Testis (tissue), 2 donors: ENCODE measurements at regions not wholly inside any gene's neighbourhood (a gene's known extent, or its start where the extent isn't known, plus 50 kb on each side); places are given as distances from the start of the nearest gene placed in this dataset.

Experiments
- DNase-seq: peaks from one replicate; pipeline ENCODE4 v3.0.0-alpha.2; 2019
- H3K27ac ChIP-seq, 2 donors: fragments of 200-600 bp; sonication (generic); one replicate each; pipeline ENCODE4 v1.5.1; 2019
- H3K27me3 ChIP-seq: fragments of 200-600 bp; sonication (generic); one replicate; pipeline ENCODE4 v1.5.1; 2019
- H3K36me3 ChIP-seq: fragments of 200-600 bp; sonication (generic); one replicate; pipeline ENCODE4 v1.5.1; 2017; ENCODE audit warnings: low read depth; ENCODE audit errors: missing control alignments
- H3K4me1 ChIP-seq: fragments of 200-600 bp; sonication (generic); one replicate; pipeline ENCODE4 v1.5.1; 2019
- H3K4me3 ChIP-seq, 2 donors: fragments of 200-600 bp; sonication (generic); one replicate each; pipeline ENCODE4 v1.5.1; 2017 to 2019
- H3K9me3 ChIP-seq: fragments of 200-600 bp; sonication (generic); one replicate; pipeline ENCODE4 v1.5.1; 2017
- CTCF ChIP-seq, 3 experiments: fragments of 450-650 bp in 2 of 3; fragments of 200-600 bp in 1 of 3; sonication (generic) in 1 of 3; IDR thresholded peaks; one replicate each; pipeline ENCODE4 v1.5.1; 2016 to 2019; ENCODE audit warnings: antibody characterized with exemption in 3 of 3, mild to moderate bottlenecking in 2 of 3, moderate library complexity in 1 of 3
- POLR2A ChIP-seq: fragments of 450-650 bp; IDR thresholded peaks from one replicate; pipeline ENCODE4 v1.6.1; 2017; ENCODE audit warnings: antibody characterized with exemption, mild to moderate bottlenecking, moderate library complexity
- WGBS, 2 donors: methylation state at CpG; one replicate each; pipeline ENCODE4 v1.1.5; 2018; 5-methylcytosine and 5-hydroxymethylcytosine counted together
- intact Hi-C: fragments of 100-400 bp; cut with DNase I; formaldehyde crosslinking; loops from one replicate; pipeline ENCODE4 v1.15.1; 2023; ENCODE audit warnings: low total_unique reads

GRCh38 chr1:38175121-38175520 is 128.5 kb upstream of the POU3F1 start:
- Histone ChIP-seq H3K27ac (no peak overlapping the region), H3K4me3 (no peak overlapping the region), H3K4me1 (no peaks in the 10 kb centered on the region), H3K27me3 (no peaks in the 10 kb centered on the region), H3K36me3 (no peaks in the 10 kb centered on the region), H3K9me3 (no peaks in the 10 kb centered on the region)
- 84 to 87% methylated on average over 9 of the region's 9 CpGs for WGBS, 2 donors
- no peak for TF ChIP-seq POLR2A
- TF ChIP-seq CTCF (IDR thresholded peaks at IDR 0.05), result no peak
- no peak for DNase-seq
- intact Hi-C loops, result no loop called here

GRCh38 chr1:38173848-38174247 is 127.3 kb upstream of the POU3F1 start:
- H3K4me3 ChIP-seq, result no peak overlapping the region
- 79 to 86% methylated on average over 5 of the region's 5 CpGs for WGBS, 2 donors
- no peaks in the 10 kb centered on the region for H3K9me3 ChIP-seq
- TF ChIP-seq CTCF (IDR thresholded peaks at IDR 0.05), result no peak
- TF ChIP-seq POLR2A, result no peak
- no peak for DNase-seq
- no peaks in the 10 kb centered on the region for H3K4me1 ChIP-seq
- no peaks in the 10 kb centered on the region for H3K36me3 ChIP-seq
- intact Hi-C loops, result no loop called here
- no peak overlapping the region for H3K27ac ChIP-seq
- no peaks in the 10 kb centered on the region for H3K27me3 ChIP-seq

- Histone ChIP-seq H3K36me3 (no peaks in the 10 kb centered on the region), H3K27me3 (no peaks in the 10 kb centered on the region), H3K4me1 (no peaks in the 10 kb centered on the region), H3K4me3 (no peak overlapping the region), H3K27ac (no peak overlapping the region), H3K9me3 (no peaks in the 10 kb centered on the region)
- intact Hi-C loops, result no loop called here
- DNase-seq, result no peak
- 83 to 89% methylated on average over 6 of the region's 6 CpGs for WGBS, 2 donors
- TF ChIP-seq CTCF (IDR thresholded peaks at IDR 0.05) (no peak), POLR2A (no peak)
Measured at GRCh38 chr1:38173157-38173831, 126.7 kb upstream of the POU3F1 start.

- WGBS, 2 donors, result 84 to 90% methylated on average over 3 of the region's 3 CpGs
- DNase-seq, result no peak
- no peaks in the 10 kb centered on the region for H3K27me3 ChIP-seq
- intact Hi-C loops, result no loop called here
- no peaks in the 10 kb centered on the region for H3K9me3 ChIP-seq
- no peaks in the 10 kb centered on the region for H3K4me1 ChIP-seq
- H3K36me3 ChIP-seq, result no peaks in the 10 kb centered on the region
- no peak overlapping the region for H3K27ac ChIP-seq
- TF ChIP-seq CTCF (IDR thresholded peaks at IDR 0.05) (no peak), POLR2A (no peak)
- H3K4me3 ChIP-seq, result no peak overlapping the region
Measured at GRCh38 chr1:38169121-38169520, 122.5 kb upstream of the POU3F1 start.

GRCh38 chr1:38168365-38168764 is 121.8 kb upstream of the POU3F1 start:
- Histone ChIP-seq H3K27me3 (no peaks in the 10 kb centered on the region), H3K4me3 (no peak overlapping the region), H3K27ac (no peak overlapping the region), H3K4me1 (no peaks in the 10 kb centered on the region), H3K9me3 (no peaks in the 10 kb centered on the region), H3K36me3 (no peaks in the 10 kb centered on the region)
- 86 to 96% methylated on average over 2 of the region's 2 CpGs for WGBS, 2 donors
- intact Hi-C loops, result no loop called here
- no peak for DNase-seq
- TF ChIP-seq POLR2A (no peak), CTCF (IDR thresholded peaks at IDR 0.05) (no peak)
